ENCODE measurements at regions not wholly inside any gene's neighbourhood (a gene's known extent, or its start where the extent isn't known, plus 50 kb on each side); places are given as distances from the start of the nearest gene placed in this dataset.

GRCh38 chr12:4160314-4161040, 113.1 kb upstream of the CCND2 start:
- WGBS (ENCODE audit: insufficient coverage), result 100% methylated on average over 1 of the region's 2 CpGs
- no peak overlapping the region for H3K27ac Mint-ChIP-seq
- Histone ChIP-seq H3K27ac (ENCODE audit: low read length in 2 of 2) (no peak overlapping the region), H3K9me3 (ENCODE audit: control extremely low read depth in 1 of 3, control insufficient read depth in 2 of 3, insufficient read depth in 1 of 3, low read length in 2 of 3) (no peaks in the 10 kb centered on the region), H3K4me2 (replicated peaks; ENCODE audit: low read depth, low read length, poor library complexity, severe bottlenecking) (no peak overlapping the region), H3K9ac (ENCODE audit: low read length) (no peak overlapping the region), H3K36me3 (replicated peaks in 1 of 2; ENCODE audit: control extremely low read depth in 1 of 2, control insufficient read depth in 1 of 2, extremely low read depth in 1 of 2, insufficient read depth in 2 of 2, low read length in 1 of 2) (no peaks in the 10 kb centered on the region), H3K27me3 (replicated peaks in 1 of 4; ENCODE audit: control extremely low read depth in 1 of 4, control insufficient read depth in 3 of 4, insufficient read depth in 4 of 4, low read length in 3 of 4) (no peaks in the 10 kb centered on the region), H4K20me1 (ENCODE audit: control insufficient read depth, insufficient read depth, low read length, poor library complexity, severe bottlenecking) (no peaks in the 10 kb centered on the region), H3K4me1 (ENCODE audit: control insufficient read depth in 2 of 2, insufficient read depth in 2 of 2, low read length in 2 of 2) (peaks cover 19% of the 10 kb centered on the region in 2 donors), H3K79me2 (ENCODE audit: control insufficient read depth, insufficient read depth, low read length) (no peaks in the 10 kb centered on the region), H2AFZ (ENCODE audit: insufficient read depth, low read depth, low read length, poor library complexity, severe bottlenecking) (no peak overlapping the region), H3K4me3 (ENCODE audit: control extremely low read depth in 1 of 5, extremely low read depth in 1 of 5, insufficient read depth in 1 of 5, low read depth in 2 of 5, low read length in 4 of 5) (no peak overlapping the region)
- ATAC-seq (ENCODE audit: low read depth) (no peak), DNase-seq (no peak)
- no peak overlapping the region for H3K4me3 Mint-ChIP-seq
- no peaks in the 10 kb centered on the region for H3K27me3 Mint-ChIP-seq
- ChIA-PET CTCF (interaction anchor here (0.6 to 1.7 kb wide), 5 partner anchors 10 to 688 kb away, joined by 3 to 5 read pairs (median 3); no protein-coding TSS in a partner anchor), POLR2A (no interaction called here)
- intact Hi-C loops (cut with micrococcal nuclease), result no loop called here
- H3K9me3 Mint-ChIP-seq (ENCODE audit: insufficient read depth), result no peaks in the 10 kb centered on the region
- TF ChIP-seq CTCF (IDR thresholded peaks at IDR 0.05) (no peak), EZH2 (IDR thresholded peaks at IDR 0.05; ENCODE audit: borderline replicate concordance, insufficient read depth, low read depth, low read length, poor library complexity, severe bottlenecking) (no peak)
- peaks cover 18% of the 10 kb centered on the region for H3K4me1 Mint-ChIP-seq

GRCh38 chr12:4159851-4160250, 113.7 kb upstream of the CCND2 start:
- Histone ChIP-seq H3K4me3 (ENCODE audit: control extremely low read depth in 1 of 5, extremely low read depth in 1 of 5, insufficient read depth in 1 of 5, low read depth in 2 of 5, low read length in 4 of 5) (no peak overlapping the region), H4K20me1 (ENCODE audit: control insufficient read depth, insufficient read depth, low read length, poor library complexity, severe bottlenecking) (no peaks in the 10 kb centered on the region), H3K79me2 (ENCODE audit: control insufficient read depth, insufficient read depth, low read length) (no peaks in the 10 kb centered on the region), H2AFZ (ENCODE audit: insufficient read depth, low read depth, low read length, poor library complexity, severe bottlenecking) (no peak overlapping the region), H3K9ac (ENCODE audit: low read length) (no peak overlapping the region), H3K36me3 (replicated peaks in 1 of 2; ENCODE audit: control extremely low read depth in 1 of 2, control insufficient read depth in 1 of 2, extremely low read depth in 1 of 2, insufficient read depth in 2 of 2, low read length in 1 of 2) (no peaks in the 10 kb centered on the region), H3K27me3 (replicated peaks in 1 of 4; ENCODE audit: control extremely low read depth in 1 of 4, control insufficient read depth in 3 of 4, insufficient read depth in 4 of 4, low read length in 3 of 4) (no peaks in the 10 kb centered on the region), H3K9me3 (ENCODE audit: control extremely low read depth in 1 of 3, control insufficient read depth in 2 of 3, insufficient read depth in 1 of 3, low read length in 2 of 3) (peaks cover 0 to 1% (median 0%) of the 10 kb centered on the region in 3 donors), H3K4me1 (ENCODE audit: control insufficient read depth in 2 of 2, insufficient read depth in 2 of 2, low read length in 2 of 2) (peaks cover 15% of the 10 kb centered on the region in 2 donors), H3K4me2 (replicated peaks; ENCODE audit: low read depth, low read length, poor library complexity, severe bottlenecking) (no peak overlapping the region), H3K27ac (ENCODE audit: low read length in 2 of 2) (no peak overlapping the region)
- TF ChIP-seq CTCF (IDR thresholded peaks at IDR 0.05) (no peak), EZH2 (IDR thresholded peaks at IDR 0.05; ENCODE audit: borderline replicate concordance, insufficient read depth, low read depth, low read length, poor library complexity, severe bottlenecking) (no peak)
- POLR2A ChIA-PET, result no interaction called here
- DNase-seq (no peak), ATAC-seq (ENCODE audit: low read depth) (no peak)
- WGBS (ENCODE audit: insufficient coverage), result 100% methylated on average over 1 of the region's 2 CpGs
- Mint-ChIP-seq H3K4me1 (peaks cover 14% of the 10 kb centered on the region), H3K4me3 (no peak overlapping the region), H3K27ac (no peak overlapping the region), H3K27me3 (no peaks in the 10 kb centered on the region), H3K9me3 (ENCODE audit: insufficient read depth) (no peaks in the 10 kb centered on the region)
- intact Hi-C loops (cut with micrococcal nuclease), result no loop called here
- CTCF ChIA-PET, result interaction anchor here (1.0 to 1.7 kb wide), 3 partner anchors 10 to 42 kb away, joined by 3 to 5 read pairs (median 3); no protein-coding TSS in a partner anchor
